GM23338 (cell line): ENCODE measurements at regions not wholly inside any gene's neighbourhood (a gene's known extent, or its start where the extent isn't known, plus 50 kb on each side); places are given as distances from the start of the nearest gene placed in this dataset.

Source experiments
- ATAC-seq: fragments of 200-7000 bp; cut with Tn5 transposase; 3 replicates; pipeline ENCODE4 v1.9.1; 2020
- DNase-seq: peaks from one replicate; pipeline ENCODE4 v3.0.0-alpha.2; 2015; ENCODE audit warnings: low spot score
- H2AFZ ChIP-seq: fragments of 200-600 bp; sonication (generic); 2 replicates; pipeline ENCODE4 v1.8.0; 2016; ENCODE audit warnings: antibody characterized with exemption, mild to moderate bottlenecking, moderate library complexity
- H3F3A ChIP-seq: fragments of 200-600 bp; sonication (generic); replicated peaks from 2 replicates; pipeline ENCODE4 v1.8.0; 2017; ENCODE audit warnings: antibody characterized with exemption, mixed run types, low read depth
- H3K27ac ChIP-seq: fragments of 200-600 bp; sonication (generic); 2 replicates; pipeline ENCODE4 v1.6.1; 2016; ENCODE audit warnings: low read depth
- H3K27me3 ChIP-seq: fragments of 200-600 bp; sonication (generic); 2 replicates; pipeline ENCODE4 v1.8.0; 2016; ENCODE audit warnings: mild to moderate bottlenecking, mixed run types, moderate library complexity; ENCODE audit not compliant: insufficient read depth
- H3K36me3 ChIP-seq: fragments of 200-600 bp; sonication (generic); 2 replicates; pipeline ENCODE4 v1.8.0; 2016; ENCODE audit warnings: mild to moderate bottlenecking; ENCODE audit not compliant: insufficient read depth
- H3K4me1 ChIP-seq: fragments of 200-600 bp; sonication (generic); 2 replicates; pipeline ENCODE4 v1.8.0; 2016; ENCODE audit warnings: mild to moderate bottlenecking, moderate library complexity; ENCODE audit not compliant: insufficient read depth
- H3K4me2 ChIP-seq: fragments of 200-600 bp; sonication (generic); 2 replicates; pipeline ENCODE4 v1.7.1; 2017; ENCODE audit warnings: mixed run types
- H3K4me3 ChIP-seq: fragments of 200-600 bp; sonication (generic); 2 replicates; pipeline ENCODE4 v1.6.1; 2016; ENCODE audit warnings: mixed run types
- H3K79me2 ChIP-seq: fragments of 200-600 bp; sonication (generic); replicated peaks from 2 replicates; pipeline ENCODE4 v1.8.0; 2017; ENCODE audit warnings: mild to moderate bottlenecking; ENCODE audit not compliant: insufficient read depth
- H3K9me2 ChIP-seq: fragments of 200-600 bp; sonication (generic); 2 replicates; pipeline ENCODE4 v1.8.0; 2017; ENCODE audit not compliant: insufficient read depth
- H4K20me1 ChIP-seq: fragments of 200-600 bp; sonication (generic); replicated peaks from 2 replicates; pipeline ENCODE4 v1.8.0; 2017; ENCODE audit warnings: mild to moderate bottlenecking; ENCODE audit not compliant: insufficient read depth
- H3K27ac Mint-ChIP-seq: 2 replicates; pipeline ENCODE4 v1.8.0; 2020; ENCODE audit warnings: inconsistent platforms, mild to moderate bottlenecking, moderate library complexity, mixed read lengths
- H3K27me3 Mint-ChIP-seq: 3 replicates; pipeline ENCODE4 v1.8.0; 2022; ENCODE audit warnings: low read depth, mild to moderate bottlenecking, moderate library complexity, mixed read lengths, inconsistent platforms; ENCODE audit not compliant: insufficient read depth, poor library complexity
- H3K36me3 Mint-ChIP-seq: 3 replicates; pipeline ENCODE4 v1.8.0; 2021; ENCODE audit warnings: low read depth, mild to moderate bottlenecking, inconsistent platforms, moderate library complexity, mixed read lengths
- H3K4me1 Mint-ChIP-seq: 3 replicates; pipeline ENCODE4 v1.8.0; 2020; ENCODE audit warnings: mild to moderate bottlenecking, inconsistent platforms, mixed read lengths
- H3K4me3 Mint-ChIP-seq: 3 replicates; pipeline ENCODE4 v1.8.0; 2021; ENCODE audit warnings: moderate library complexity, mild to moderate bottlenecking, inconsistent platforms, mixed read lengths
- H3K9me3 Mint-ChIP-seq: 3 replicates; pipeline ENCODE4 v1.8.0; 2020; ENCODE audit warnings: moderate library complexity, mild to moderate bottlenecking, inconsistent platforms, mixed read lengths
- CREB1 ChIP-seq: fragments of 250-450 bp; sonication (Bioruptor Pico); IDR thresholded peaks from 2 replicates; pipeline ENCODE4 v1.5.0; 2020; ENCODE audit warnings: low read depth, mild to moderate bottlenecking, moderate library complexity
- EZH2 ChIP-seq: fragments of 200-600 bp; sonication (generic); IDR thresholded peaks from one replicate; pipeline ENCODE4 v1.8.0; 2017; ENCODE audit warnings: antibody characterized with exemption, mild to moderate bottlenecking, low read depth; ENCODE audit not compliant: unreplicated experiment
- EZH2phosphoT487 ChIP-seq: fragments of 200-600 bp; sonication (generic); IDR thresholded peaks from one replicate; pipeline ENCODE4 v1.8.1; 2018; ENCODE audit warnings: antibody characterized with exemption; ENCODE audit not compliant: unreplicated experiment
- JUNB ChIP-seq: IDR thresholded peaks from one replicate; pipeline ENCODE4 v1.6.1; 2016; ENCODE audit warnings: antibody characterized with exemption; ENCODE audit not compliant: unreplicated experiment
- NANOG ChIP-seq: IDR thresholded peaks from 2 replicates; pipeline ENCODE4 v1.6.1; 2016; ENCODE audit warnings: antibody characterized with exemption, borderline replicate concordance
- REST ChIP-seq: IDR thresholded peaks from one replicate; pipeline ENCODE4 v1.6.1; 2018; ENCODE audit warnings: antibody characterized with exemption; ENCODE audit not compliant: unreplicated experiment
- STAT1 ChIP-seq: IDR thresholded peaks from one replicate; pipeline ENCODE4 v1.6.1; 2016; ENCODE audit warnings: antibody characterized with exemption; ENCODE audit not compliant: unreplicated experiment
- ZNF114 ChIP-seq: fragments of 250-450 bp; sonication (Bioruptor Pico); IDR thresholded peaks from 2 replicates; pipeline ENCODE4 v1.5.0; 2020; ENCODE audit warnings: mild to moderate bottlenecking, moderate library complexity
- ZNF331 ChIP-seq: fragments of 250-450 bp; sonication (Bioruptor Pico); IDR thresholded peaks from 2 replicates; pipeline ENCODE4 v1.5.0; 2020; ENCODE audit warnings: low read depth, mild to moderate bottlenecking, moderate library complexity
- TF ChIP-seq, protein P1 (sequence below), 2 experiments: fragments of 200-600 bp in 1 of 2; sonication (generic) in 1 of 2; conservative IDR thresholded peaks; 2 replicates each; pipeline versions ENCODE4 v1.5.1 to v1.6.1; 2016 to 2017; ENCODE audit warnings: antibody characterized with exemption in 2 of 2, low read depth in 2 of 2, mild to moderate bottlenecking in 2 of 2, moderate library complexity in 1 of 2

DNA sequence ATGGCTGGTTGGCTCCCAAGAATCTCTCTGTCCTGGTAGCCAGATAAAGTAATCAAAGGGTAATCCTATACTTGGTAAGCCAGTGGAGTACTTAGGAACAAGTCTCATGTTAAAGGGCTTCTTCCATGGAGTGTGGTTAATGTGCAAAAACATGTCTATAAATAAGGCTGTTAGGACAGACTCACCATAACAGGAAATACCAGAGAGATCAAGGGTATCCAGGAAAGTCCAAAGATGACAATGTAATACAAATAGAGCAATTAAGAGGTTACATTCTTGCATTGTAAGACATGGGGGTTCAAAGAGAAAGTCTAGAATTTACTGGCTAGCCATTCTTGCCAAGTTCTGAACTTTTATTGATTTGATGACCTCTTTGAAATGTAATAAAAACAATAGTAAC lies 61.9 kb upstream of the ZCCHC13 start (continued):
- TF ChIP-seq CREB1, result no peak

- H3K4me1 ChIP-seq, result peaks cover 3% of the 10 kb centered on the region; the same call in 1 of the 2 replicates
- H3K79me2 ChIP-seq, result peaks cover 15% of the 10 kb centered on the region
- no peaks in the 10 kb centered on the region; the same call in 1 of the 2 replicates for H4K20me1 ChIP-seq
- H2AFZ ChIP-seq, result no peak overlapping the region
- Mint-ChIP-seq H3K27me3 (peaks cover 4% of the 10 kb centered on the region), H3K36me3 (peaks cover 30% of the 10 kb centered on the region; the same call in 2 of the 3 replicates), H3K4me3 (no peak overlapping the region), H3K27ac (no peak overlapping the region), H3K4me1 (peaks cover 6% of the 10 kb centered on the region), H3K9me3 (no peaks in the 10 kb centered on the region)
- H3K27ac ChIP-seq, result no peak overlapping the region
- peaks cover 8% of the 10 kb centered on the region; the same call in 1 of the 2 replicates for H3K36me3 ChIP-seq
- ATAC-seq (no peak), DNase-seq (no peak)
- no peak overlapping the region for H3K4me2 ChIP-seq
- H3F3A ChIP-seq, result no peaks in the 10 kb centered on the region
- H3K27me3 ChIP-seq, result no peaks in the 10 kb centered on the region
- no peak overlapping the region for H3K4me3 ChIP-seq
- no peaks in the 10 kb centered on the region for H3K9me2 ChIP-seq
- no peak for TF ChIP-seq ZNF114 (CRISPR knock-in tag)
- no peak for TF ChIP-seq JUNB
- no peak for TF ChIP-seq ZNF331 (CRISPR knock-in tag)
- TF ChIP-seq STAT1, result no peak
- TF ChIP-seq EZH2, result no peak
- no peak for TF ChIP-seq NANOG
- TF ChIP-seq EZH2phosphoT487, result no peak
- TF ChIP-seq, protein P1, sequence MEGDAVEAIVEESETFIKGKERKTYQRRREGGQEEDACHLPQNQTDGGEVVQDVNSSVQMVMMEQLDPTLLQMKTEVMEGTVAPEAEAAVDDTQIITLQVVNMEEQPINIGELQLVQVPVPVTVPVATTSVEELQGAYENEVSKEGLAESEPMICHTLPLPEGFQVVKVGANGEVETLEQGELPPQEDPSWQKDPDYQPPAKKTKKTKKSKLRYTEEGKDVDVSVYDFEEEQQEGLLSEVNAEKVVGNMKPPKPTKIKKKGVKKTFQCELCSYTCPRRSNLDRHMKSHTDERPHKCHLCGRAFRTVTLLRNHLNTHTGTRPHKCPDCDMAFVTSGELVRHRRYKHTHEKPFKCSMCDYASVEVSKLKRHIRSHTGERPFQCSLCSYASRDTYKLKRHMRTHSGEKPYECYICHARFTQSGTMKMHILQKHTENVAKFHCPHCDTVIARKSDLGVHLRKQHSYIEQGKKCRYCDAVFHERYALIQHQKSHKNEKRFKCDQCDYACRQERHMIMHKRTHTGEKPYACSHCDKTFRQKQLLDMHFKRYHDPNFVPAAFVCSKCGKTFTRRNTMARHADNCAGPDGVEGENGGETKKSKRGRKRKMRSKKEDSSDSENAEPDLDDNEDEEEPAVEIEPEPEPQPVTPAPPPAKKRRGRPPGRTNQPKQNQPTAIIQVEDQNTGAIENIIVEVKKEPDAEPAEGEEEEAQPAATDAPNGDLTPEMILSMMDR (conservative IDR thresholded peaks at IDR 0.05; ENCODE audit: low read depth in 2 of 2), result no peak
- no peak for TF ChIP-seq REST
Observed at GRCh38 chrX:74238771-74239170, 65.2 kb upstream of the ZCCHC13 start.

- TF ChIP-seq ZNF114 (CRISPR knock-in tag) (no peak), JUNB (no peak), ZNF331 (CRISPR knock-in tag) (no peak), CREB1 (no peak)
- TF ChIP-seq, protein P1 (conservative IDR thresholded peaks at IDR 0.05; ENCODE audit: low read depth in 2 of 2), result no peak; a peak in 1 of 4 replicates
- Mint-ChIP-seq H3K27ac (no peak overlapping the region), H3K9me3 (no peaks in the 10 kb centered on the region), H3K27me3 (peaks cover 2% of the 10 kb centered on the region), H3K4me3 (no peak overlapping the region), H3K36me3 (peaks cover 11% of the 10 kb centered on the region; the same call in 2 of the 3 replicates), H3K4me1 (peaks cover 10% of the 10 kb centered on the region)
- DNase-seq (no peak), ATAC-seq (no peak)
- no peaks in the 10 kb centered on the region for H3K27me3 ChIP-seq
- no peak overlapping the region for H3K4me3 ChIP-seq
- no peaks in the 10 kb centered on the region for H3F3A ChIP-seq
- H3K9me2 ChIP-seq, result no peaks in the 10 kb centered on the region
- no peak overlapping the region for H3K4me2 ChIP-seq
- H3K36me3 ChIP-seq, result no peaks in the 10 kb centered on the region
- H4K20me1 ChIP-seq, result no peaks in the 10 kb centered on the region; the same call in none of the 2 replicates
- H3K79me2 ChIP-seq, result peaks cover 31% of the 10 kb centered on the region
- H3K27ac ChIP-seq, result no peak overlapping the region
- H3K4me1 ChIP-seq, result peaks cover 8% of the 10 kb centered on the region
- H2AFZ ChIP-seq, result no peak overlapping the region
Observed at GRCh38 chrX:74234818-74235217, 69.2 kb upstream of the ZCCHC13 start.
